ENCODE measurements at regions not wholly inside any gene's neighbourhood (a gene's known extent, or its start where the extent isn't known, plus 50 kb on each side); places are given as distances from the start of the nearest gene placed in this dataset.
"Not testable (repeated sequence)": the region's sequence is repeated elsewhere in the genome, so short reads cannot be mapped to it uniquely, and the experiment has no call there.

DNA sequence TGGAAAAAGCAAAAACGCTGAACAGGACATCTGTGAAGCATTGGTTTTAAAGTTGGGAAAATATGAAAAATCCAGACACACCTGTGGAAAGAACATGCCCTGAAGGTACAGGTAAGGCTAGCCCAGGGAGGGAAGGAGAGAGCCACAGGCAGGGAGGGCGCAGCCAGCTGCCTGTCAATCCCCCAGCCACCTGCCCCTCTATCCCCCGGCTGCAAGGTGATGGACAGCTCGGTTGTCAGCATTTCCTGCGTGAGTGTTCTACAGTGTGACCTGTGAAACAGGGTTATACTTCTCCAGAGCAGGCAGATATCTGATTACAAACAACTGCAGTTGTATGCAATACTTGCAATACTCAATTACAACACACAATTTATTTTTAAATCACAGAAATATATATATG lies 358.1 kb downstream of the SMOC2 start:
- DNase-seq, result no peak

GRCh38 chr6:168796106-168796505 lies 355.1 kb downstream of the SMOC2 start:
- DNase-seq, result no peak

GRCh38 chr6:168795611-168796010 lies 354.6 kb downstream of the SMOC2 start:
- DNase-seq, result not testable (repeated sequence)

DNA sequence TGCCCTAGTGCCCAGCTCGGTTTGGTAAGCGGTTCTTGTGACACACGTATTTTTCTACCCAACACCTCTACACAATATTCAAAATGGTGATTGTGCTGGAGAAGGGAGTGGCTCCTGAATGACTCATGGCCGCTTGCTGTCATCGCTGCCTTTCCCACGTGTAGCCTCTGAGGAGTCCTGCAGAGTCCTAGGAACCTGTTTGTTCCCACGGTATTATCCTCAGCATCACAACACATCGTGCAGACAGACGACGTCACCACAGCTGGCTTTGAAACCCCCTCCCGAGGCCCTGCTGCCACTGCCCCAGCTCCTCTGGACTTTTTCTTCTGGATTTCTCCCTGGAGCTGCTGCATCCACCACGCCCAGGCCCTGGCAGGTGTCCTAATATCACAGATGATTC lies 353.5 kb downstream of the SMOC2 start:
- no peak for DNase-seq

GRCh38 chr6:168793649-168794048 lies 352.7 kb downstream of the SMOC2 start:
- no peak for DNase-seq

DNA sequence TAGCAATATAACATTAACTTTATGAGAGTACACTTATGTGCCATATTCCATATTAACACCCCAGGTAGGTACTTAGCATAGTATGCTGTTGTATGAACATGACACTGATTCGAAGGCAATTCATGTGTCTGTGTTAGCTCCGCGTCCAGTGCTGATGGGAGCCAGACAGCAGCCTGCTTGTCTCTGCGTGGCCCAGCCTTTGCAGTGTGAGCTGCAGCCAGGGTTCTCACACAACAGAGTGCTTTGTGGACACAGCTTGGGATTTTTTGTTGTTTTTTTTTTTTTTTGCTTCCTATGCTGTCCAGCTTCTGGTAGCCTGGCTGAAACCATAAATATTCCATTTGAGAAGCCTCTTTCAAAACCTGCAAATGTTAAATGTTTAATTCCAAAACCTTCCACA lies 350.9 kb downstream of the SMOC2 start:
- DNase-seq, result no peak

GRCh38 chr6:168789699-168790098 lies 348.7 kb downstream of the SMOC2 start:
- DNase-seq, result no peak

- DNase-seq, result no peak
Observed at GRCh38 chr6:168785720-168786511, 344.9 kb downstream of the SMOC2 start.

- DNase-seq, result no peak
Observed at GRCh38 chr6:168784426-168784825, 343.4 kb downstream of the SMOC2 start.

DNA sequence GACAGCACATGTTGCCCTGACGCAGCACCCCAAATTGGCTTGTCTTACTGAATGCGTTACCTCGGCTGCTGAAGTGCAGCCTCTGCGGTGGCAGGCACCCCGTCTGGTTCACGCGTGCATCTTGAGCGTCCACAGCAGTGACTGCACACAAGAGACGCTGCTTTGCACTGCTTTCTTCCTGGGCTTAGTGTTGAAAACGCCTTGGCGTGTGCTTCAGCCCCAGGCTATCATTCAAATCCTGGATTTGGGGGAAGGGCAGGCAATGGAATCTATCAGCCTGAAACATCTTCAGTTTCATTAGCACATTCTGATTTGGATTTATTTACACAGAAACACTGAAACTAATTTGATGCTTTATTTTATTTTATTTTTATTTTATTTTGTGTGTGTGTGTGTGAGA lies 342.7 kb downstream of the SMOC2 start:
- DNase-seq, result no peak

GRCh38 chr6:168782187-168782751 lies 341.3 kb downstream of the SMOC2 start:
- no peak for DNase-seq

DNA sequence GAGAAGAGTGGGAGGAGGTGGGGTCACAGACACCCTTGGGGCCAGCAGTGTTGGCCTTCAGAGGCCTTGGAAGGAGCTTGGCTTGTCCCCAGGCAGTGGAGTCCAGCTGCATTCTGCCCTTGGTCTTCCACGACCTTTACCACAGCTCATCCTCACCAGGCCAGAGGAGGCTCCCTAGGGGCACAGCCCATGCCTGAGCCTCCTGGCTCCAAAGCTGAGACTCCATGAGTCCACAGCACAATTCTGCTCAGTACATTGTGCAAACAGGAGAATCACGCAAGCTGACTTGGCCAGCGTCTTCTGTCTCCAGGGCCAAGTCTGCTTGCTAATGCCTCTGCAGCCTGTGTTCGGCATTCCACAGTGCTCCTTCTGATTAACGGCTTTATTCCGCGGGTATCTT lies 337.2 kb downstream of the SMOC2 start:
- no peak for DNase-seq

DNA sequence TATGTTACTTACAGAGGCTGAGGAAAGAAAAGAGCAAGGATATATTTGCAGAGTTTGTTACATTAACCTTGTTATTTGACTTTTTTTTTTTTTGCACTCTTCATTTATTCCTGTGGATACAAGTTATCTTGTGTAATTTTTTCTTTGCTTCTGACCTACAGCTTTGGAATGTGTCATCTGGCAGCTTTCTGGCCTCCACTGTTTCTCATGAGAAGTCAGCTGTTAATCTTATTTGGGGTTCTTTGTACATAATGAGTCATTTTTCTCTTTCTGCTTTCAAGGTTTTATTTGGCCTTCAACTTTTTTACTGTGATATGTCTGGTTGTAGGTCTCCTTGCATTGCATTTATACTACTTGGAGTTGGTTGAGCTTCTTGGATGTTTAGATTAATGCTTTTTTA lies 333.4 kb downstream of the SMOC2 start:
- DNase-seq, result no peak

GRCh38 chr6:168773788-168774187 lies 332.8 kb downstream of the SMOC2 start:
- no peak for DNase-seq

DNA sequence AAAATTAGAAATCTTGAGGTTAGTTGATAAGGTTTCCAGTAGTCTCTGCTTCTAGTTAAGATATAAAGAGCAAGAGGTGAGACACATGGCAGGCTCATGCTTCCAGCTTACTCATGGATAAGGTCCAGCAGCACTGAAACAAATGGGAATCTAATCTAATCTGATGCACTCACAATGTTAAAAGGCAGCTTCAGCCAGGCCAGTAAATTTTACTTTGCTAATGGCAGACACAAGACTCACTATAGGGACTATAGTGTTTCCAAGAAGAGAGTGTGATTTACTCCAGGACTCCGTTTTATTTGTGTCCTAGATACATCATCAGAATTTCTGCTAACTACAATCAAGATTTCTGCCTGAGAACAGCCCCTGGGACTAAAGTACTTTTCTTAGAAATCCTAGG lies 324.8 kb downstream of the SMOC2 start:
- DNase-seq, result no peak

GRCh38 chr6:168756009-168756634 lies 315.1 kb downstream of the SMOC2 start:
- no peak for DNase-seq

DNA sequence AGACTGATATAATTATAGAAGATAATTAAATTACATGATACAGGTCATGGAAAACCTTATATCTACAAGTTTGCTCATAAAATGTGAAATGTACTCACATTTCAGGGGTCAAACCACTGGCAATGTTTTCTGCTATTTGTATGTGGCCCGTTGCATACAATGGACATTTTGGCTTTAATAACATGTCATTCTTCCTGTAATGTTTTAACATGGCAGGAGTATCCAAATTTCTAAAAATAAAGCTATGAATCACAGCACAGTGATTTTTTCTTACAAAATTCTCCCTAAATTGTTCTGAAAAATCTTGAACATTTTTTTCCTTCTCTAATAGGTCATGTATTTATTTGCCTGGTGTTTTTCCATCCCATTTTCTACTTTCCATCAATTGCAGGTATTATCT lies 305.7 kb downstream of the SMOC2 start:
- no peak for DNase-seq

DNA sequence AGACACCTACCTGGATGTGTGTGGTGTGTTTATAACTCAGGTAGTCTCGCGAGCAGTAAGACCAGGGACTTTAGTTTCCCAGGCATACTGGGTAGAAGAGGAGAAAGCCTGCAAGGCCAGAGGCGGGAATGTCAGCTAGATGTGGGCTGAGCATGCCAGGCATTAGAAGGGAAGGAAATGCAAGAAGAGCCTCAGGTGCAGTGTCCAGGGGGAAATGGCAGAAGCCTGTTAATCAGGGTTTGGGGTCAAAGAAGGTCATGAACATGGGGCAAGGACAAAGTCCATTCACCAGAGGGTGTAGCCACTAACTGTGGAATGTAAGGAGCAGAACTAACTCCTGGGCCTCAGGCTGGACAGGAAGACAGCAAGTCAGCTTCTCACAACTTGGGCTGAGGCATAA lies 305.0 kb downstream of the SMOC2 start:
- DNase-seq, result no peak

DNA sequence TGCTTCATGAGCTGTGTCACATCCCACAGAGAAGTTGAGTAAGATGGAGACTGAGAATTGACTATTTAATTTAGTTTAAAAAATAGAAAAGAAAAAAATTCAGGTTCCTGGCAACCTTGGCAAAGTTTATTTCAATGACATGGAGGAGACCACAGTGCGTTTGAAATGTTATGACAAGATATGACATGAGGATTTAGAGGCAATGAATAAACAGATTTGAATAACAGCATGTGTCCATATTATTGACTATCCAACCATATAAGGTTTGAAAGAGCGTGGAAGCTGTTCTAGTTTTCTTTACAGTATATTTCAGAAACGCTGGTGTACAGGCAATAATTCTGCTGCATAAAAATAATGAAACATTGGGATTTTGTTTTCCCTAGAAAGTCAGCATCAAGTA lies 303.9 kb downstream of the SMOC2 start:
- no peak for DNase-seq

DNA sequence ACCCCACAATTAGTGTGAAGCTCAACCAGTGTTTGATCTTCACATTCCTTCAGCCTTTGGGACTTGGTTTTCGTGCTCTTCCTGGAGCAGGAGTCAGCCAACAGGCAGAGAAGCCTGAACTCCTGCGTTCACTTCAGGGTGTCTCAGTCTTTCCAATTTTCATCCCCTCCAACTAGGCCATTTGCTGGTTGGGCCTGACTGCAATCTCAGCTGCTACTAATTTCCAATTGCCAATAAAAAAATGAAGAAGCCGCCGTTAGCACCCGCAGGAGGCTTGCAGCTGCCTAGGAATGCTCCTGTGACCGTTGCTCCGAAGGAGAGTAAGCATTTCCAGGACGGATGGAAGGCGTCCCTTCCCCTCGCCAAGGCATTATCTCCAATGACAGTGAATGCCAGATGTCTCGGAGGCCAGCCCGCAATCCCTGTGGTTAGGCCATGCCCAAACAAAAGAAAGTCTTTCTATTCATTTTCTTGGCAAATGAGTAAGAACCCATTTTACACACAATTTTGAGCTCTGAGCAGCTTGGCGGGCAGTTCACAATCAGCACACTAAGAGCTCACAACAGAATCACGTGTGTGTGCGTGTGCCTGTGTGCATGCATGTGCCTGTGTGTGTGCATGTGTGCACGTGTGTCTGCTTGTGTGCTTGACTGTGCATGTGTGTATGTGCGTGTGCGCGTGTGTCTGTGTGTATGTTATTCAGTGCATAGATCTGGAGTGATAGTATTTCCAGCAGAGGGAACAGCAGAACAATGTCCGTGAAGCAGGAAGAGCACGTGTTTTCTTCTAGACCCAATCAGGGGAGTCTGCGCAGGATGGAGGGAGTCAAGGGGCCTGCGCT lies 301.2 kb downstream of the SMOC2 start:
- DNase-seq, result no peak

GRCh38 chr6:168741305-168741704 lies 300.3 kb downstream of the SMOC2 start:
- no peak for DNase-seq

DNA sequence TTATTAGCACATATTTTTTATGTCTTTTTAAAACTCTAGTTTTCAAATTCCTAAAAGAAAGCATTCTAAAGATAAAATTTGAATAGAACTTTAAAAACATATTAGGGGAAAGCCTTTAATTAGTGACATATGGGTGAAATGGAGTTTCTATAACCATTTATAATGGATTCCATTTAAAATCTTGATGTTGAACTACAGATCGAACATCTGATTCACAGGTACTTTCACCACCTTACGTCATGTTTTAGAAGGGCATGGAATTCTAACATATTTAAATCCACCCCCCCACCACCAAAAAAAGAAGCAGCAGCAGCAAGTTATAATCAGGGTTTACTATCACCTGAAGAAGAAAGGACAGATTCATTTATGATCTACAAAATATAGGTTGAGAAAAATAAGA lies 298.4 kb downstream of the SMOC2 start:
- DNase-seq, result no peak

DNA sequence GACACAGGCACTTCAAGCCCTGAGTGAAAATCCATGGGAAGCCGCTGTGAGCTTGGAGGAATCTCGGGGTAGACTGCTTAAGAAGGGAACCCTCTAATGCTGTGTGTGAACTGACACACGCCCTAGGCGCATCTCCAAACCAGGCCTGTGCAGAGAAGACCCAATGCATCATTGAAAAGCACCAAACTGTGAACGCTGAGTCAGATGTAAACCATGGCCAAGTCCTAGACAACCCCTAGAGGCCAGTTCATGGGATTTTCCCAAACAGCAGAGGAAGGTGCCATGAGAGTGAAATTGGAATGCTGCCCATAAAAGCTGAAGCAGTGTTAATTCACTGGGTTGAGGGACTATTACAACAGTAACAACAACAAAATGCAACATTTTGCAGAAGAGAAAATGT lies 296.5 kb downstream of the SMOC2 start:
- DNase-seq, result no peak

DNA sequence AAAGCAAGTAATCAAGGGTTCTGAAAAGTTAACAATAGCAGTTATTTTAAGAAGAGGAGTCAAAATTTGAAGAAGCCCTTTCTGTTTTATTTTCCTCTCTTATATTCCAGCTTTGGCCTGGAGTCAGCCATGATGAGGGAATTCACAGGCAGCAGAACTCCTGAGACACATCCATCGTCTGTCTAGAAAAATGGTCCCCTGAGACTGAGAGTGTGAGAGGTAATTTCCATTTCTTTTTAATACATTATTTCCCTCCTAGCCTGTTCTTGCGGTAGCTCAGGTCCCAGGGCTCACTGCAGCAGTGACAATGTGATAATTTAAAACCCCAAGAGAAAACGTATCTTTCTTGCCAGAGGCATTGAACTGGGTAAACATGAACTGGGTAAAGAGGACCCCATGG lies 296.0 kb downstream of the SMOC2 start:
- no peak for DNase-seq

Measured in stimulated activated CD4-positive, alpha-beta T cell treated with anti-CD3 and anti-CD28 coated beads, Interleukin-2, amount 100 ng/mL, for 48 hours (primary cell).